DMS79 treated with DMSO at 0.1 percent for 48 hours (cell line): ENCODE measurements at regions not wholly inside any gene's neighbourhood (a gene's known extent, or its start where the extent isn't known, plus 50 kb on each side); places are given as distances from the start of the nearest gene placed in this dataset.
"Not testable (repeated sequence)": the region's sequence is repeated elsewhere in the genome, so short reads cannot be mapped to it uniquely, and the experiment has no call there.

Experiments
- DNase-seq: peaks from one replicate; lab custom pipeline; 2025; lab: John Stamatoyannopoulos, UW

GRCh38 chr21:35800796-35801385, 259.4 kb downstream of the SETD4 start:
- not testable (repeated sequence) for DNase-seq

GRCh38 chr21:35796844-35797243, 263.5 kb downstream of the SETD4 start:
- DNase-seq: peak; percentile 25

DNA sequence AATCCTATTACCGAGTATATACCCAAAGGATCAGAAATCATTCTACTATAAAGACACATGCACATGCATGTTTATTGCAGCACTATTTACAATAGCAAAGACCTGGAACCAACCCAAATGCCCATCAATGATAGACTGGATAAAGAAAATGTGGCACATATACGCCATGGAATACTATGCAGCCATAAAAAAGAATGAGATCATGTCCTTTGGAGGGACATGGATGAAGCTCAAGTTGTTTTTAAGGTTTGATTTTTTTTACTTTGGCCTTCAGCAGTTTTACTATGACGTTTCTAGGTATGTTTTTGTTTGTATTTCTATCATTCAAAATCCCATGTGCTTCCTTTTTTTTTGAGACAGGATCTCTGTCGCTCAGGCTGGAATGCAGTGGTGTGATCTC, 265.8 kb downstream of the SETD4 start:
- DNase-seq: not testable (repeated sequence)

DNA sequence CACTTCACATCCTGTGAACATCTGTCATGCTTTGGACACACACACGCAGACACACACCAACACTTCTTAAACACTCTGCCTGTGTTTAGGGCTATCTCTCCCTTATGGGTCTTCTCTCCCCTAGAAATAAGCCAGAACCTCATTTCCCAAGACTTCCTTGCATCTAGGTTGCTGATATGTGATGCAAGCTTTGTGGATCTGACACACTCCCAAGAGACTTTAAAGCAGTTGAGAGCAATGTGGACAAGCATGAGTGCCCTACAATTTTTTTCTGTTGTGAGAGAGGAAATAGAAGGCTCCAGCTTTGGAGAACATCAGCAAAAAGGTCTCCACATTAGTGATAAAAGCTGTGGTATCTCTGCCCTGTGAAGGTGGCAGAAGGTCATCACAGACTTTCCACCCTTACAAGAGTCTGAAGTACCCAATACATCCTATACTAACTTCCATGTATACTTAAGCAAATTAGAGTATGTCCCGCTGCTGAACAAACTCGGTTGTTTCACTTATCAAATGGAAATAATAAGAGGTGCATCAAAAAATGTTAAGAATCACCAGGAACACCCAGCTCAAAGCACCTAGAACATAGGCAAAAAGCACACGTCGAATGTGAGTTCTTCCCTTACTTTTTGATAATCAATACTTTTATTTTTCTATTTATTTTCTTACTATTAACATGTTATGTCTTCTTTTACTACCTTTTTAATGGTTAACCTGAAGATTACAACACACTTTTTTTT, 267.6 kb downstream of the SETD4 start:
- peak; percentile 10 for DNase-seq

GRCh38 chr21:35791541-35792325, 268.6 kb downstream of the SETD4 start:
- no peak for DNase-seq

- no peak for DNase-seq
These were observed 276.6 kb downstream of the SETD4 start for GRCh38 chr21:35783721-35784120.

DNA sequence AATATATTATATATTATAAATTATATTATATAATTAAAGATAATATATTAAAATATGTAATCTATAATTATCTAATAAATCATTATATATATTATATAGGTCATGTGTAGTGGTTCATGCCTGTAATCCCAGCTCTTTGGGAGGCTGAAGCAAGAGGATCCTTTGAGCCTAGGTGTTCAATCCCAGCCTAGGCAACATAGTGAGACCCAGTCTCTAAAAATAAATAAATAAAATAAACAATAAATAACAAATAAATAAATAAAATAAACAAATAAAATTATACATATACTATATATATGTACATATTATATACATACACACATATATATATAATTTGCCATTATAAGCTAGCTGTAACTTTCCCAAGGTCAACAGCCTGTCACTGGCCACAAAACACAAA, 277.7 kb downstream of the SETD4 start:
- DNase-seq: no peak

DNA sequence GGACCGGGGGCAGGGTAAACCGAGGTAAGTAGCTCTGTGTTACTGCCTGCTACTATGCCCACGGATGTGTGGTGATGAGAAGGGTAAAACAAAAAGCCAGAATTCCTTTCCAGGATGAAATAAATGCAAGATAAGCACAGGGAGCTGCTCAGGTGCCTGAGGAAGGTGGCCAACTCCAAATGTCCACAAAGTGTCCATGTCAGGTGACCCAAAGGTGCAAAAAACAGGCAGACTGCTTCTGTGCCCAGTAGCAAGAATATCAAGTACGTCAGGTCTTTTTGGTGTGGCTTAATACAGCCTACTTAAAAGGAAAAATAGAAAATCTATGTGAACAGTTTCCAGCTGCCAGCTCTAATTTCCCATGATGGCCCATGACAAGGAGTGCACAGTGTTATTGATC, 279.3 kb downstream of the SETD4 start:
- DNase-seq: no peak

DNA sequence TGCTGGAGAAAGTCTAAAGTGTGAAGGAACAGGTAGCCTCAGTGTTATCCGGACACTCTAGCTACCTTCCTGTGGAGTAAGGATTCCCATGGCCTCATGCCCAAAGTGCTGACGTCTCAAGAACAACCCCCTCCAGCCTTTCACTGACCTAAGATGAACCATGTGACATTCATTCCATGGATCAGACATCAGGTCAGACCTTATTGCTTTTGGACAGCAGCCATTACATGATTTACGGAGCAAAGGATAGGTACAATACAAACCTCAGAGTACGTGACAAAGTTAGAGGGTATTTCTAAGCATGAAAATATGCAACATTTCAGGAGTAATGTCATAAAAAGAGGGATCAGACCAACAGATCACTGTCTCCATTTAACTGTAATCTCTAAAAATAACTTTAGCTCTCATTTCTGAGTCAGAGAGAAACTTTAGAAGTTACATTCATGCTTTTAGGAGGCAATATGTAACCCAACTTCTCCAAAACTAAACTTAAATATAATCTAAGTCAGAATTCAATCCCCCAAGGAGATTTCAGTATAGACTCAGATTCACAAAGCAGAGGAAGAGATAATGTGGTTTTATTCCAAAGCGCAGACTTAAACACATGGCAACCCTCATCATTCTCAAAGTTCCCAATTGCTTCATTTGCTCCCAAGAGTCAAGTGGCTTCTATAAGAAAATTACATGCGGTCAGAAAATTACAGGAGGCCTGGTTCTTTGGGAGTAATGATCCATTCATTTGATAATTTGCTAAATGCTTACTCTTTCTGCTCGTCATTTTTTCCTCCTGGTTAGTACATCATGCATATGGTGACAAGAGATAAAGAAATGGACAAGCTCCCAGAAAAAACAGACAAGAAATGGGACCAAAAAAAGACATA, 280.4 kb downstream of the SETD4 start:
- DNase-seq: no peak

- no peak for DNase-seq
These were observed 281.2 kb downstream of the SETD4 start for GRCh38 chr21:35779167-35779566.

DNA sequence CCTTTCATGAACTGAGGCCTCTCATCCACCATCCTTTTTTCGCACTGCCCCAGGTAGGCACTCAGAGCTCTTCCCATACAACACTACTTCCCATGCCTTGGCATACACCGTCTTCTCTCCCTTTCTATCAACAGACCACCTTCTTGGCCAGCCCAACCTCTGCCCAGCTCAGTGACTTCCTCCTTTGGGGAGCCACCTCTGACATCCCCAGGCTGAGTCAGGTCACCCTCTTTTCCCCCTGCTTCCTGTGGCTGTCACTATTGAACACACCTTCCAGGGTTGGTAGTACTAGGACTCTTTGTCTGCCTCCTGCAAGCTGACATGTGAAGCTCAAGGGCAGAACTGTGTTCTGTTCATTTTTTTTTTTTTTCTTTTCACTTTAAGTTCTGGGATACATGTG, 283.2 kb downstream of the SETD4 start:
- DNase-seq: no peak

DNA sequence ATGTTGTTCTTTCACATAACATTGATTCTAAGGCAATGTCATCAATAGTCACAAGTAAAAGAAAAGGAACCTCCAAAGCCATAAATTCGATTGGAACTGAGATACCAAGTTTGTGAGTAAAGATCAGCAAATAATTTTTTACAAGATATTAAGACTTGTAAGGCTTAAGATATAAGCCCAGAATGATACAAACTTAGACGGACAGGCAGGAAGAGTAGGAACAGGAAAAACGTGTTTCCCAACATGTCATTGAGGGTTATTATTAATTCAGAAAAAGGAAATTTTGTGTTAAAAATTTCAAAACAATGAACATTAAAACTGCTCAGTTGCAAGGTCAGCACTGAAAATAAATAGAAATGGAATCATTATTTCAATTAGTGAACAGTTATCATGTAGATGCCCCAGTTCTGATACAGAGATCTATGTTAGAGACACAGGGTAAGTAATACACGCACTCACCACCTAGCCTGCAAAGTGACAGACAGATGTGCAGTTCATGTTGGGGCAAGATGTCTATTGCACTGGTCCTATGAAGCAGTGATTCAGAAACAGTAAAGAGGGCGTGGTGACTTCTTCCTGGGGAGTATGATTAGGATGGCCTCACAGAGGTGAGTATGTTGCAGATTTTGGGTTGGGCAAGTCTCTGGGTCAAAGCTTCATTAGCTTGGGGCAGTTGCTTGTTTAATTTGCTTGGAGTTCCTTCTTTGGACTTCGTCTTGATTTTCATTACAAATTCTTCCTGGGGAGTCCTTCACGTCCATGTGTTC, 284.4 kb downstream of the SETD4 start:
- no peak for DNase-seq

DNA sequence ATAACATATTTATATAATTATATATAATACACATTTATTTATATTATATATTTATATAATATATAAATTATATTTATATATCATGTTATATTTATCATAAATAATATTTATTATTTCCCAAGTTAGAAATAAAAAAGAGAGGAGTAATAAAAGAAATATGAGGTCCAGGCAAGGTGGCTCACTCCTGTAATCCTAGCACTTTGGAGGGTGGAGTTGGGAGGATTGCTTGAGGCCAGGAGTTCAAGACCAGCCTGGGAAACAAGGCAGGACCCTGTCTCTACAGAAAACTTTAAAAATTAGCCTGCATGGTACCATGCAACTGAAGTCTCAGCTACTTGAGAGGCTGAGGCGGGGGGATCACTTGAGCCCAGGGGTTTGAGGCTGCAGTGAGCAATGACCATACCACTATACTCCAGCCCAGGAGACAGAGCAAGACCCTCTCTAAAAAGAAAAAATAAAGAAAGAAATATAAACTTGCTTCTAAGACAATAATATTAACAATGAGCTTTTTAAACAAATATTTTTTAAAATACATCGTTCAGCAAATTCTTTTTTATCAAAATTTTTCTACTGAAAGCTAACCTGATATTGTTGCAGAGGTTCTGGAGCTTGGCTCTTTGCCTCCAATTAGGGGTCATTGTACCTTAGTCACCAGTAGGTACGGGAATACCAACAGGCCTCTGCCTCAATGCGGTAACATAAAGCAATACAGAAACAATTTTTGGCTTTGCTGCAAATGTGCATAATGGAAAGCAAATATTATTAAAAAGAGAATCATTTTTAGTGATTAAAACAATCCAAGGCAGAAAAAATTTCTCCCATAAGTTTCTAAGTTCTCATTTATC, 290.0 kb downstream of the SETD4 start:
- no peak for DNase-seq

DNA sequence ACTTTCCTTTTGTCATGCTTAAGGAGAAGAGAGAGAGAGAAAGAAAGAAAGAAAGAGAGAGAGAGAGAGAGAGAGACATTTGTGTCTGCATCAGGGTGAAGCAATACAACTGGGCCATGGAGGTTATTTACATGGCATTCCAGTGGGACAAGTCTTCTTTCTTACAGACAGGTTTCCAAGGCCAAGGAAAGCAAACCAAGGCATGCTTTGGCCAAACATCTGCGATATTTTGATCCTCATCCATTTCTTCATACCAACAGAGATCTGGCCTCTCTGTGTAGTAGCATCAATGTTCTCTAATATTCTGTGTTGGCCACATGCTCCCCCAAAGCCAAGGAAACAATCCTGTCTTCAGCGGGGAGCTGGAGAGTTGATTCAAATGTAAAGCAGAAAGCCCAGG, 292.1 kb downstream of the SETD4 start:
- DNase-seq: no peak

GRCh38 chr21:35764586-35764985, 295.7 kb downstream of the SETD4 start:
- no peak for DNase-seq

- DNase-seq: no peak
These were observed 296.2 kb downstream of the SETD4 start for GRCh38 chr21:35764077-35764476.

GRCh38 chr21:35754583-35754982, 305.7 kb downstream of the SETD4 start:
- DNase-seq: no peak

GRCh38 chr21:35753308-35753707, 307.0 kb downstream of the SETD4 start:
- no peak for DNase-seq

- DNase-seq: no peak
These were observed 309.2 kb downstream of the SETD4 start for GRCh38 chr21:35751171-35751570.

GRCh38 chr21:35749904-35750303, 310.4 kb downstream of the SETD4 start:
- DNase-seq: no peak
